HepG2 (cell line): ENCODE measurements at regions not wholly inside any gene's neighbourhood (a gene's known extent, or its start where the extent isn't known, plus 50 kb on each side); places are given as distances from the start of the nearest gene placed in this dataset.
"Not testable (repeated sequence)": the region's sequence is repeated elsewhere in the genome, so short reads cannot be mapped to it uniquely, and the experiment has no call there.

Experiments
- DDIT3 ChIP-seq: sonication (generic); formaldehyde crosslinking; IDR thresholded peaks from 2 replicates; pipeline ENCODE4 v1.4.0; 2020; ENCODE audit warnings: mild to moderate bottlenecking, missing genetic modification reagents
- HNRNPK ChIP-seq: fragments of 200-400 bp; formaldehyde crosslinking; IDR thresholded peaks from 2 replicates; pipeline ENCODE4 v1.6.1; 2018; ENCODE audit warnings: low read length, low read depth, moderate library complexity, mild to moderate bottlenecking; ENCODE audit not compliant: poor library complexity, severe bottlenecking
- KDM1A ChIP-seq: IDR thresholded peaks from 2 replicates; pipeline ENCODE4 v1.6.1; 2016; ENCODE audit warnings: missing compliant biosample characterization
- PHB2 ChIP-seq: fragments of 450-650 bp; IDR thresholded peaks from 2 replicates; pipeline ENCODE4 v1.6.1; 2018; ENCODE audit not compliant: partially characterized antibody
- PREB ChIP-seq: sonication (generic); formaldehyde crosslinking; IDR thresholded peaks from 2 replicates; pipeline ENCODE4 v1.4.0; 2020; ENCODE audit warnings: missing genetic modification reagents
- ZBTB2 ChIP-seq: sonication (generic); formaldehyde crosslinking; IDR thresholded peaks from 2 replicates; pipeline ENCODE4 v1.8.0; 2022; ENCODE audit warnings: low read depth, missing genetic modification reagents
- ZBTB42 ChIP-seq: sonication (generic); formaldehyde crosslinking; IDR thresholded peaks from 2 replicates; pipeline ENCODE4 v1.5.0; 2020; ENCODE audit warnings: mild to moderate bottlenecking, missing genetic modification reagents
- ZBTB7A ChIP-seq: sonication (generic); formaldehyde crosslinking; IDR thresholded peaks from 2 replicates; pipeline ENCODE4 v1.8.0; 2022; ENCODE audit warnings: mild to moderate bottlenecking, missing genetic modification reagents
- ZMYM3 ChIP-seq: sonication (generic); formaldehyde crosslinking; IDR thresholded peaks from 2 replicates; pipeline ENCODE4 v1.5.1; 2020; ENCODE audit warnings: mild to moderate bottlenecking, missing genetic modification reagents
- ZNF776 ChIP-seq: sonication (generic); formaldehyde crosslinking; IDR thresholded peaks from 2 replicates; pipeline ENCODE4 v1.4.0; 2020; ENCODE audit warnings: mild to moderate bottlenecking, missing genetic modification reagents
- TF ChIP-seq, protein P1 (sequence below): sonication (generic); formaldehyde crosslinking; IDR thresholded peaks from 2 replicates; pipeline ENCODE4 v1.5.0; 2020; ENCODE audit warnings: mild to moderate bottlenecking, missing genetic modification reagents, moderate library complexity
- TF ChIP-seq, protein P2 (sequence below): sonication (generic); formaldehyde crosslinking; IDR thresholded peaks from 2 replicates; pipeline ENCODE4 v1.8.0; 2022; ENCODE audit warnings: missing genetic modification reagents, mild to moderate bottlenecking, moderate library complexity, borderline replicate concordance

GRCh38 chr5:138634804-138635203, 59.6 kb upstream of the HSPA9 start:
- not testable (repeated sequence) for TF ChIP-seq KDM1A (CRISPR knock-in tag); ZMYM3 (CRISPR knock-in tag); ZBTB2; PHB2; PREB (CRISPR knock-in tag); ZBTB42; HNRNPK; ZBTB7A; DDIT3; ZNF776
- TF ChIP-seq, protein P1, sequence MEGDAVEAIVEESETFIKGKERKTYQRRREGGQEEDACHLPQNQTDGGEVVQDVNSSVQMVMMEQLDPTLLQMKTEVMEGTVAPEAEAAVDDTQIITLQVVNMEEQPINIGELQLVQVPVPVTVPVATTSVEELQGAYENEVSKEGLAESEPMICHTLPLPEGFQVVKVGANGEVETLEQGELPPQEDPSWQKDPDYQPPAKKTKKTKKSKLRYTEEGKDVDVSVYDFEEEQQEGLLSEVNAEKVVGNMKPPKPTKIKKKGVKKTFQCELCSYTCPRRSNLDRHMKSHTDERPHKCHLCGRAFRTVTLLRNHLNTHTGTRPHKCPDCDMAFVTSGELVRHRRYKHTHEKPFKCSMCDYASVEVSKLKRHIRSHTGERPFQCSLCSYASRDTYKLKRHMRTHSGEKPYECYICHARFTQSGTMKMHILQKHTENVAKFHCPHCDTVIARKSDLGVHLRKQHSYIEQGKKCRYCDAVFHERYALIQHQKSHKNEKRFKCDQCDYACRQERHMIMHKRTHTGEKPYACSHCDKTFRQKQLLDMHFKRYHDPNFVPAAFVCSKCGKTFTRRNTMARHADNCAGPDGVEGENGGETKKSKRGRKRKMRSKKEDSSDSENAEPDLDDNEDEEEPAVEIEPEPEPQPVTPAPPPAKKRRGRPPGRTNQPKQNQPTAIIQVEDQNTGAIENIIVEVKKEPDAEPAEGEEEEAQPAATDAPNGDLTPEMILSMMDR (CRISPR knock-in tag) = not testable (repeated sequence)
- TF ChIP-seq, protein P2, sequence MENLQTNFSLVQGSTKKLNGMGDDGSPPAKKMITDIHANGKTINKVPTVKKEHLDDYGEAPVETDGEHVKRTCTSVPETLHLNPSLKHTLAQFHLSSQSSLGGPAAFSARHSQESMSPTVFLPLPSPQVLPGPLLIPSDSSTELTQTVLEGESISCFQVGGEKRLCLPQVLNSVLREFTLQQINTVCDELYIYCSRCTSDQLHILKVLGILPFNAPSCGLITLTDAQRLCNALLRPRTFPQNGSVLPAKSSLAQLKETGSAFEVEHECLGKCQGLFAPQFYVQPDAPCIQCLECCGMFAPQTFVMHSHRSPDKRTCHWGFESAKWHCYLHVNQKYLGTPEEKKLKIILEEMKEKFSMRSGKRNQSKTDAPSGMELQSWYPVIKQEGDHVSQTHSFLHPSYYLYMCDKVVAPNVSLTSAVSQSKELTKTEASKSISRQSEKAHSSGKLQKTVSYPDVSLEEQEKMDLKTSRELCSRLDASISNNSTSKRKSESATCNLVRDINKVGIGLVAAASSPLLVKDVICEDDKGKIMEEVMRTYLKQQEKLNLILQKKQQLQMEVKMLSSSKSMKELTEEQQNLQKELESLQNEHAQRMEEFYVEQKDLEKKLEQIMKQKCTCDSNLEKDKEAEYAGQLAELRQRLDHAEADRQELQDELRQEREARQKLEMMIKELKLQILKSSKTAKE (CRISPR knock-in tag) = not testable (repeated sequence)
